ENCODE measurements at regions not wholly inside any gene's neighbourhood (a gene's known extent, or its start where the extent isn't known, plus 50 kb on each side); places are given as distances from the start of the nearest gene placed in this dataset.

GRCh38 chr18:24561369-24561965 is 101.0 kb downstream of the HRH4 start:
- no peak for DNase-seq (ENCODE audit: low read depth)

- DNase-seq (ENCODE audit: low read depth), result peak; percentile 1
Measured at GRCh38 chr18:24567199-24567598, 106.8 kb downstream of the HRH4 start.

- DNase-seq (ENCODE audit: low read depth), result no peak
Measured at GRCh38 chr18:24570716-24571115, 110.3 kb downstream of the HRH4 start.

GRCh38 chr18:24582771-24583170 is 122.3 kb downstream of the HRH4 start:
- DNase-seq (ENCODE audit: low read depth), result no peak

- DNase-seq (ENCODE audit: low read depth), result no peak
Measured at GRCh38 chr18:24584205-24584604, 123.8 kb downstream of the HRH4 start.

GRCh38 chr18:24584813-24585212 is 124.4 kb downstream of the HRH4 start:
- DNase-seq (ENCODE audit: low read depth), result no peak

- no peak for DNase-seq (ENCODE audit: low read depth)
Measured at GRCh38 chr18:24585996-24586566, 125.6 kb downstream of the HRH4 start.

GRCh38 chr18:24586662-24587360 is 126.4 kb downstream of the HRH4 start:
- no peak for DNase-seq (ENCODE audit: low read depth)

- DNase-seq (ENCODE audit: low read depth), result no peak
Measured at GRCh38 chr18:24588440-24588839, 128.0 kb downstream of the HRH4 start.

GRCh38 chr18:24590946-24591345 is 130.5 kb downstream of the HRH4 start:
- DNase-seq (ENCODE audit: low read depth), result no peak

- no peak for DNase-seq (ENCODE audit: low read depth)
Measured at GRCh38 chr18:24593401-24593800, 133.0 kb downstream of the HRH4 start.

GRCh38 chr18:24593886-24594285 is 133.4 kb downstream of the HRH4 start:
- DNase-seq (ENCODE audit: low read depth), result no peak

- no peak for DNase-seq (ENCODE audit: low read depth)
Measured at GRCh38 chr18:24595561-24596031, 135.2 kb downstream of the HRH4 start.

GRCh38 chr18:24600076-24600654 is 139.7 kb downstream of the HRH4 start:
- DNase-seq (ENCODE audit: low read depth), result peak; percentile 45

GRCh38 chr18:24601585-24601984 is 141.1 kb downstream of the HRH4 start:
- no peak for DNase-seq (ENCODE audit: low read depth)

GRCh38 chr18:24602201-24602600 is 141.8 kb downstream of the HRH4 start:
- no peak for DNase-seq (ENCODE audit: low read depth)

- no peak for DNase-seq (ENCODE audit: low read depth)
Measured at GRCh38 chr18:24603151-24603550, 142.7 kb downstream of the HRH4 start.

- DNase-seq (ENCODE audit: low read depth), result no peak
Measured at GRCh38 chr18:24605444-24605843, 145.0 kb downstream of the HRH4 start.

- DNase-seq (ENCODE audit: low read depth), result no peak
Measured at GRCh38 chr18:24609254-24609653, 148.8 kb downstream of the HRH4 start.

GRCh38 chr18:24611075-24611474 is 150.6 kb downstream of the HRH4 start:
- DNase-seq (ENCODE audit: low read depth), result no peak

- DNase-seq (ENCODE audit: low read depth), result no peak
Measured at GRCh38 chr18:24613896-24614640, 153.6 kb downstream of the HRH4 start.

- DNase-seq (ENCODE audit: low read depth), result no peak
Measured at GRCh38 chr18:24616653-24617052, 156.2 kb downstream of the HRH4 start.

Measured in iris pigment epithelial cell (primary cell).